Ovary (tissue), 3 donors: ENCODE measurements at regions not wholly inside any gene's neighbourhood (a gene's known extent, or its start where the extent isn't known, plus 50 kb on each side); places are given as distances from the start of the nearest gene placed in this dataset.

Experiments used
- POLR2A ChIP-seq: fragments of 450-650 bp; IDR thresholded peaks from one replicate; pipeline ENCODE4 v1.6.1; 2017; ENCODE audit warnings: antibody characterized with exemption, mild to moderate bottlenecking, moderate library complexity
- TF ChIP-seq, protein P1 (sequence below), 3 donors: fragments of 450-650 bp in 2 of 3; fragments of 200-600 bp in 1 of 3; IDR thresholded peaks; one replicate each; pipeline versions ENCODE4 v1.5.1 to v1.8.0; 2016 to 2022; ENCODE audit warnings: antibody characterized with exemption in 3 of 3, mild to moderate bottlenecking in 1 of 3
- donor health status: DM: no; HTN: no; CAD: no.

DNA sequence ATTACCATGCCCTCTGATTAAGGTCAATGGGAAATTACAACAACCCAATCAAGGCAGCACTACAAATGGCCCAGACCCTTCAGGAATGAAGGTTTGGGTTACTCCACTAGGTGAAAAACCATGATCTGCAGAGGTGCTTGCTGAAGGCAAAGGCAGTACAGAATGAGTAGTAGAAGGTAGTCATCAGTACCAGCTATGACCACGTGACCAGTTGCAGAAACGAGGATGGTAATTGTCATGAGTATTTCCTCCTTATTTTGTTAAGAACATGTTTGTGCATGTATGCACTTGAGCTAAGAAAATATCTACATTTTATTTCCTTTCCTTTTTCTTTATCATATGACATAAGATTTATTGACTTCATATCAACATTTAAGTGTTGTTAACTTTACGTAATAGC, 607.1 kb downstream of the KCNT2 start:
- no peak for TF ChIP-seq POLR2A
- TF ChIP-seq, protein P1, sequence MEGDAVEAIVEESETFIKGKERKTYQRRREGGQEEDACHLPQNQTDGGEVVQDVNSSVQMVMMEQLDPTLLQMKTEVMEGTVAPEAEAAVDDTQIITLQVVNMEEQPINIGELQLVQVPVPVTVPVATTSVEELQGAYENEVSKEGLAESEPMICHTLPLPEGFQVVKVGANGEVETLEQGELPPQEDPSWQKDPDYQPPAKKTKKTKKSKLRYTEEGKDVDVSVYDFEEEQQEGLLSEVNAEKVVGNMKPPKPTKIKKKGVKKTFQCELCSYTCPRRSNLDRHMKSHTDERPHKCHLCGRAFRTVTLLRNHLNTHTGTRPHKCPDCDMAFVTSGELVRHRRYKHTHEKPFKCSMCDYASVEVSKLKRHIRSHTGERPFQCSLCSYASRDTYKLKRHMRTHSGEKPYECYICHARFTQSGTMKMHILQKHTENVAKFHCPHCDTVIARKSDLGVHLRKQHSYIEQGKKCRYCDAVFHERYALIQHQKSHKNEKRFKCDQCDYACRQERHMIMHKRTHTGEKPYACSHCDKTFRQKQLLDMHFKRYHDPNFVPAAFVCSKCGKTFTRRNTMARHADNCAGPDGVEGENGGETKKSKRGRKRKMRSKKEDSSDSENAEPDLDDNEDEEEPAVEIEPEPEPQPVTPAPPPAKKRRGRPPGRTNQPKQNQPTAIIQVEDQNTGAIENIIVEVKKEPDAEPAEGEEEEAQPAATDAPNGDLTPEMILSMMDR (IDR thresholded peaks at IDR 0.05), result no peak
